ENCODE measurements at regions not wholly inside any gene's neighbourhood (a gene's known extent, or its start where the extent isn't known, plus 50 kb on each side); places are given as distances from the start of the nearest gene placed in this dataset.

DNA sequence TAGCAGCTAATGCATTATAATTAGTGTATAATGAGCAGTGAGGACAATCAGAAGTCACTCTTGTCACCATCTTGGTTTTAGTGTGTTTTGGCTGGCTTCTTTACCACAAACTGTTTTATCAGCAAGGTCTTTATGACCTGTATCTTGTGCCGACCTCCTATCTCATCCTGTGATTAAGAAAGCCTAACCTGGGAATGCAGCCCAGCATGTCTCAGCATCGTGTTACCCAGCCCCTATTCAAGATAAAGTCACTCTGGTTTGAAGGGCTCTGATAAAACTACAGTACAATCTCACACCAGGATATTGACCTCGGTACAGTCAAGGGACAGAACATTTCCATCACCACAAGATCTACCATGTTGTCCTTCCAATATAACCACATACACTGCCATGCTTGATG is 604.7 kb upstream of the AMELY start:
- H4K5ac ChIP-seq (ENCODE audit: insufficient read length, low read depth, low read length): no peak overlapping the region
- no peak overlapping the region for H4K91ac ChIP-seq (replicated peaks; ENCODE audit: insufficient read length, low read length)
- H3K23me2 ChIP-seq (ENCODE audit: low read depth, low read length): no peaks in the 10 kb centered on the region
- H3K4me2 ChIP-seq (ENCODE audit: insufficient read depth in 1 of 2, low read depth in 2 of 2, low read length in 2 of 2): no peak overlapping the region
- H2AK5ac ChIP-seq (ENCODE audit: low read depth, low read length): no peak overlapping the region
- H3K18ac ChIP-seq (ENCODE audit: extremely low read depth, low read length): no peak overlapping the region
- no peaks in the 10 kb centered on the region for H3K36me3 ChIP-seq (ENCODE audit: control insufficient read depth in 2 of 4, insufficient read depth in 4 of 4, low read length in 3 of 4)
- no peaks in the 10 kb centered on the region for H3K79me2 ChIP-seq (ENCODE audit: control insufficient read depth in 1 of 2, insufficient read depth in 2 of 2, low read length in 2 of 2)
- FAIRE-seq (no peak), DNase-seq (ENCODE audit: low read depth in 1 of 2, low spot score in 2 of 2) (no peak)
- no peak overlapping the region for H2AFZ ChIP-seq (ENCODE audit: low read length)
- ChIA-PET POLR2A (ENCODE audit: partially characterized antibody) (no interaction called here), CTCF (ENCODE audit: partially characterized antibody) (no interaction called here)
- no peak overlapping the region for H2BK12ac ChIP-seq (ENCODE audit: low read depth, low read length)
- H3K4me1 ChIP-seq (replicated peaks in 1 of 4; ENCODE audit: control insufficient read depth in 3 of 4, insufficient read depth in 4 of 4, low read length in 3 of 4): no peaks in the 10 kb centered on the region
- H3K79me1 ChIP-seq (ENCODE audit: low read depth, low read length): no peaks in the 10 kb centered on the region
- no peak overlapping the region for H3K4ac ChIP-seq (replicated peaks; ENCODE audit: insufficient read length, low read depth, low read length)
- H3K4me3 ChIP-seq (ENCODE audit: extremely low read depth in 1 of 4, insufficient read depth in 2 of 4, low read depth in 3 of 4, low read length in 4 of 4): no peak overlapping the region
- no peak overlapping the region for H2BK20ac ChIP-seq (ENCODE audit: low read length)
- no peak overlapping the region for H3K56ac ChIP-seq (replicated peaks; ENCODE audit: insufficient read length, low read depth, low read length)
- H3K14ac ChIP-seq (ENCODE audit: insufficient read length): no peak overlapping the region
- no peak overlapping the region for H2BK120ac ChIP-seq (replicated peaks; ENCODE audit: low read depth, low read length)
- H4K20me1 ChIP-seq (replicated peaks in 1 of 2; ENCODE audit: control insufficient read depth in 1 of 2, insufficient read depth in 2 of 2, low read length in 2 of 2): no peaks in the 10 kb centered on the region
- no peak overlapping the region for H4K8ac ChIP-seq (ENCODE audit: extremely low read depth, insufficient read depth, low read length)
- H2BK5ac ChIP-seq (ENCODE audit: low read depth, low read length): no peak overlapping the region
- no peak overlapping the region for H3K9ac ChIP-seq (replicated peaks in 1 of 4; ENCODE audit: extremely low read depth in 1 of 4, low read depth in 3 of 4, low read length in 3 of 4)
- peaks cover 2 to 4% of the 10 kb centered on the region in 2 experiments; a peak in 1 of 4 replicates for H3K9me3 ChIP-seq (ENCODE audit: insufficient read depth in 2 of 2, low read depth in 1 of 2, low read length in 1 of 2)
- no peak overlapping the region for H3K27ac ChIP-seq (ENCODE audit: low read depth, low read length)
- 91% methylated on average over 3 of the region's 3 CpGs; no CpG with 5 or more reads in 1 of the 2 experiments for WGBS, 2 experiments (ENCODE audit: extremely low coverage in 1 of 2, insufficient coverage in 1 of 2, insufficient read length in 1 of 2, insufficient replicate concordance in 2 of 2, low coverage in 1 of 2, low lambda C conversion rate in 2 of 2, missing lambda C conversion rate in 1 of 2)
- no peak overlapping the region for H3K23ac ChIP-seq (ENCODE audit: insufficient read length)
- H2BK15ac ChIP-seq (ENCODE audit: low read length): no peak overlapping the region
- H3K27me3 ChIP-seq (replicated peaks in 1 of 4; ENCODE audit: control insufficient read depth in 3 of 4, extremely low read depth in 1 of 4, insufficient read depth in 3 of 4, low read length in 3 of 4): no peaks in the 10 kb centered on the region
- TF ChIP-seq JUND (IDR thresholded peaks at IDR 0.05; ENCODE audit: low read length): no peak
- TF ChIP-seq BRCA1 (IDR thresholded peaks at IDR 0.05; ENCODE audit: low read depth, low read length): no peak
- no peak for TF ChIP-seq NANOG (IDR thresholded peaks at IDR 0.05; ENCODE audit: insufficient read depth, low read depth, low read length, poor library complexity, severe bottlenecking)
- no peak for TF ChIP-seq TEAD4 (IDR thresholded peaks at IDR 0.05; ENCODE audit: low read depth, low read length)
- no peak for TF ChIP-seq E2F6 (IDR thresholded peaks at IDR 0.05)
- no peak for TF ChIP-seq HDAC6 (IDR thresholded peaks at IDR 0.05; ENCODE audit: low read depth, low read length)
- no peak for TF ChIP-seq TCF12 (IDR thresholded peaks at IDR 0.05; ENCODE audit: low read depth, low read length)
- TF ChIP-seq SP4 (IDR thresholded peaks at IDR 0.05; ENCODE audit: low read length): no peak
- TF ChIP-seq KDM4A (IDR thresholded peaks at IDR 0.05; ENCODE audit: low read depth, low read length, severe bottlenecking): no peak

Data from H1 (cell line).